ENCODE measurements at regions not wholly inside any gene's neighbourhood (a gene's known extent, or its start where the extent isn't known, plus 50 kb on each side); places are given as distances from the start of the nearest gene placed in this dataset.
"Not testable (repeated sequence)": the region's sequence is repeated elsewhere in the genome, so short reads cannot be mapped to it uniquely, and the experiment has no call there.

- no peak for DNase-seq (ENCODE audit: insufficient read length, low spot score)
- FAIRE-seq = no peak
- no peak for TF ChIP-seq CTCF (IDR thresholded peaks at IDR 0.05; ENCODE audit: insufficient read depth, missing control alignments)
Measured at GRCh38 chr19:34018546-34018945, 153.8 kb upstream of the LSM14A start.

- FAIRE-seq = no peak
- TF ChIP-seq CTCF (IDR thresholded peaks at IDR 0.05; ENCODE audit: insufficient read depth, missing control alignments) = no peak
Measured at GRCh38 chr19:34023381-34023780, 148.9 kb upstream of the LSM14A start.

GRCh38 chr19:34033880-34034279 lies 138.4 kb upstream of the LSM14A start:
- no peak for DNase-seq (ENCODE audit: insufficient read length, low spot score)
- no peak for FAIRE-seq
- TF ChIP-seq CTCF (IDR thresholded peaks at IDR 0.05; ENCODE audit: insufficient read depth, missing control alignments) = no peak

More at GRCh38 chr19:34023381-34023780, 148.9 kb upstream of the LSM14A start:
- DNase-seq (ENCODE audit: insufficient read length, low spot score) = no peak

- DNase-seq (ENCODE audit: insufficient read length, low spot score) (no peak), FAIRE-seq (no peak)
- no peak for TF ChIP-seq CTCF (IDR thresholded peaks at IDR 0.05; ENCODE audit: insufficient read depth, missing control alignments)
Measured at GRCh38 chr19:34034318-34034846, 137.9 kb upstream of the LSM14A start.

- no peak for FAIRE-seq
- DNase-seq (ENCODE audit: insufficient read length, low spot score) = peak; percentile 28
- peak; percentile 67 for TF ChIP-seq CTCF (IDR thresholded peaks at IDR 0.05; ENCODE audit: insufficient read depth, missing control alignments)
Measured at GRCh38 chr19:34041925-34042521, 130.3 kb upstream of the LSM14A start.

- TF ChIP-seq CTCF (IDR thresholded peaks at IDR 0.05; ENCODE audit: insufficient read depth, missing control alignments) = no peak
- FAIRE-seq (no peak), DNase-seq (ENCODE audit: insufficient read length, low spot score) (no peak)
Measured at GRCh38 chr19:34044021-34044420, 128.3 kb upstream of the LSM14A start.

- TF ChIP-seq CTCF (IDR thresholded peaks at IDR 0.05; ENCODE audit: insufficient read depth, missing control alignments) = no peak
- FAIRE-seq (no peak), DNase-seq (ENCODE audit: insufficient read length, low spot score) (no peak)
Measured at GRCh38 chr19:34049944-34050343, 122.4 kb upstream of the LSM14A start.

- FAIRE-seq; DNase-seq (ENCODE audit: insufficient read length, low spot score): not testable (repeated sequence)
Measured at GRCh38 chr19:34050430-34050829, 121.9 kb upstream of the LSM14A start.

Measured in D721Med (cell line).